Fibroblast of villous mesenchyme (primary cell): ENCODE measurements at regions not wholly inside any gene's neighbourhood (a gene's known extent, or its start where the extent isn't known, plus 50 kb on each side); places are given as distances from the start of the nearest gene placed in this dataset.

Experiments
- DNase-seq: peaks from one replicate; pipeline ENCODE4 v3.0.0-alpha.2; 2010; ENCODE audit warnings: low read depth
- H3K4me3 ChIP-seq: 2 replicates; pipeline ENCODE4 v1.5.1; 2011; ENCODE audit warnings: low read depth, mild to moderate bottlenecking, low read length
- TF ChIP-seq, protein P1 (sequence below): IDR thresholded peaks from 2 replicates; pipeline ENCODE4 v1.5.1; 2012; ENCODE audit warnings: low read depth, mild to moderate bottlenecking, low read length; ENCODE audit not compliant: insufficient read depth

DNA sequence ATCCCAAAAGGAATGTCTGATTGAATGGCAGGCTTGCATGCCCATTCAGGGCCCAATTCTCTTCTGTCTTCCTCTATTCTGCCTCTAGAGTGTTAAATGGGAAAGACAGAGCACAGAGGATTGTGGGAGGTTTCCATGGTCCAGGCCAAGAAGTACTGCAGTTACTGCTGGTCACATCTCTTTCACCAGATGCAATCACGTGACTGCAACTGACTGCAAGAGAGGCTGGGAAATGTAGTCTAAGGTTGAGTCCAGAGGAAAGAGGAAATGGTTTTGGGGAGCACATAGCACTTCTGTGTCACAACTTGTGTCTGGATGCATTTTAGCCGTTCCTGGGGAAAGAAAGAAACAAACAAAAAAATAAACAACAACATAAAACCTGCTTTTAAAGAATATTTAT, 336.4 kb upstream of the BTBD3 start:
- DNase-seq: peak; percentile 1
- no peak overlapping the region for H3K4me3 ChIP-seq
- TF ChIP-seq, protein P1, sequence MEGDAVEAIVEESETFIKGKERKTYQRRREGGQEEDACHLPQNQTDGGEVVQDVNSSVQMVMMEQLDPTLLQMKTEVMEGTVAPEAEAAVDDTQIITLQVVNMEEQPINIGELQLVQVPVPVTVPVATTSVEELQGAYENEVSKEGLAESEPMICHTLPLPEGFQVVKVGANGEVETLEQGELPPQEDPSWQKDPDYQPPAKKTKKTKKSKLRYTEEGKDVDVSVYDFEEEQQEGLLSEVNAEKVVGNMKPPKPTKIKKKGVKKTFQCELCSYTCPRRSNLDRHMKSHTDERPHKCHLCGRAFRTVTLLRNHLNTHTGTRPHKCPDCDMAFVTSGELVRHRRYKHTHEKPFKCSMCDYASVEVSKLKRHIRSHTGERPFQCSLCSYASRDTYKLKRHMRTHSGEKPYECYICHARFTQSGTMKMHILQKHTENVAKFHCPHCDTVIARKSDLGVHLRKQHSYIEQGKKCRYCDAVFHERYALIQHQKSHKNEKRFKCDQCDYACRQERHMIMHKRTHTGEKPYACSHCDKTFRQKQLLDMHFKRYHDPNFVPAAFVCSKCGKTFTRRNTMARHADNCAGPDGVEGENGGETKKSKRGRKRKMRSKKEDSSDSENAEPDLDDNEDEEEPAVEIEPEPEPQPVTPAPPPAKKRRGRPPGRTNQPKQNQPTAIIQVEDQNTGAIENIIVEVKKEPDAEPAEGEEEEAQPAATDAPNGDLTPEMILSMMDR: no peak

DNA sequence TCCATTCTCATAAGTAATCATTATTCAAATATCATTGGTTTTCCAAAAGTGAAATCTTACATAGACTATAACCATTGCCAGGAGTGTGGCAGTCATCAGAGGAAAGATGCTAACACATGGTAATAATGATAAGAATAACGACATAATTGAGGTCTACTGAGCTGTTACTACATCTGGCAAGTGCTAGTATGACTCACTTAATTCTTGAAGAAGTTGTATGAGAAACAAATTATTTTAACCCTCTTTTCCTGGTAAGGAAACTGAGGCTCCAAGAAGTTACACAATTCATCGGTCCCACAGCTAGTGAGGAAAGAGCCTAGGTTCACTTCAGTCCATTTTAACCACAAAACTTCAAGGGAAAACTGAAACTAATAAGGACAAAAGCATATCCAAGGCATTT, 335.6 kb upstream of the BTBD3 start:
- TF ChIP-seq, protein P1: no peak
- peak; percentile 0 for DNase-seq
- no peak overlapping the region for H3K4me3 ChIP-seq

DNA sequence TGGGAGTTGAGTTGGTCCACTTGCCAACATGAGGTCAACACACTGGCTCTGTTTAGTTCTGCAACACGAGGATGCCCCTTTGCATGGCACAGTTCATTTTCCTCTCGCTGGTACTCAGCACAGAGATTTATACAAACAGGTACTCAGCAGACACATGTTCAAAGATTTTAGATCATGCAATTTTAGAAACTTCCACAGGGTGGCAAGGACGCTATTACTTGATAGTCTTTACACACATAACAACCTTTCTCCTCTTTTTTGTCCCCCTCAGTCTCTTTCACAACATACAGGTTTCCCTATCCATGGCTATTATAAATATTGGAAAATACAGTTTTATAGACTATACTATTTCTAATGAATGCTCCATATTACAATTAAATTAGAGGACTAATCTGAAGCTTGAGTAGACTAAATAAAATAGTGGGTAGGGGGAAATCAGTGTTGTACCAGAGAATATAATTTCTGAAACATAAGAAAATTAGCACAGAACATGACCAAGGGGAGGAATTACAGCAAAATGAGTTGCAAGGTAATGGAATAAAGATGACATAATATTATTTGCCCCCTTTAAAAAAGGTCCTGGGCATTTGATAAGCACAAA, 331.8 kb upstream of the BTBD3 start:
- peak; percentile 10 for DNase-seq

DNA sequence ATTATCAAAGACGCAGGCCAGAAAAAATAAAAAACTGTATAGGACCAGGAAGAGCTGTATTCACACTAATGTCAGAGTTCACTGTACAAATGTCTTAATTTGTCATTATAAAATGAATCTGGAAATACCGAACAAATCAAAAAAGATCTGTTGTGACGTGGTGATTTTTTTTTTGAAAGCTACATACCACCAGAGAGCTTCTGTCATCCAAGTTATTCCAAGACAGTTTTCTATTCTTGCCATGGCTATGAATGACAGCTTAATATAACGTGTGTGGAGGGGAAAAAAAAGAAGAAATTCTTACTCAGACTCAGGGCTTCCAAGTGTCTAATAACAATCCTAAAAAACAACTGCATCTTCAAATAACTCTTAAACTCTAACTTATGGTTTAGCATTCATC, 328.8 kb upstream of the BTBD3 start:
- no peak for DNase-seq
- H3K4me3 ChIP-seq: no peak overlapping the region
- TF ChIP-seq, protein P1: no peak

More for the DNA sequence above, 331.8 kb upstream of the BTBD3 start:
- H3K4me3 ChIP-seq: no peak overlapping the region
- TF ChIP-seq, protein P1: peak; percentile 40

DNA sequence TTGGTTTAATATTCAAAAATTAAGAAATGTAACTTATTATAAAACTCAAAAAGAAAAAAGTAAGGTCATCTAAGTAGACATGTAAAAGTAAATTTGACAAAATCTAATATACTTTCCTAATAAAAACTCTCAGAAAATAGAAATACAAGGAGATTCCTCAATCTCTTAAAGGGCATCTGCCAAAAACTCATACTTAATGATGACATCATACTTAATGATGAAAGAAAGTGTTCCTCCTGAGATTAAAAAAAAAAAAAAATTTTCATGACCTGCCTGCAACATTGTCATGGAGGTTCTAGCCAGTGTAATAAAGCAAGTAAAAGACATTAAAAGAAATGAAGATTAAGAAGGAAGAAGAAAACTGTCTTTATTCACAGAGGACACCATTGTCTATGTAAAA, 325.7 kb upstream of the BTBD3 start:
- DNase-seq: no peak
- TF ChIP-seq, protein P1: no peak
- no peak overlapping the region for H3K4me3 ChIP-seq

DNA sequence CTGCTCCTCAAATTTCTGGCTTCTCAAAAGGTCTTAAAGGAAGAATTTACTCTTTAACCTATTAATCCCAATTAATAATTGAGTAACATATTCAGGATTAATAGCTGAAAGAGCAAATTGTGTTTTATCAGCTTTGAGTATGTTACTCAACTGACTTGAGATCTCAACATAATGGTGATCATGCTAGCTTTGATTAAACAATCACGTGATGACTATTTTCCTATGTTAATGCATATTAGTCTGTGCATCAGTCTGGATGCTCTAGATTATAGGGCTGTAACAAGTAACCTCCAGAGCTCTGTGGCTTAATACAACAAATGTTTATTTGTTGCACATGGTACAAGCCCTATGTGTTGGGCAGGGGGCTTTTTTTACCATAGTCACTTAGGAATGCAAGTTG, 313.4 kb upstream of the BTBD3 start:
- no peak for DNase-seq
- no peak overlapping the region for H3K4me3 ChIP-seq
- TF ChIP-seq, protein P1: no peak

DNA sequence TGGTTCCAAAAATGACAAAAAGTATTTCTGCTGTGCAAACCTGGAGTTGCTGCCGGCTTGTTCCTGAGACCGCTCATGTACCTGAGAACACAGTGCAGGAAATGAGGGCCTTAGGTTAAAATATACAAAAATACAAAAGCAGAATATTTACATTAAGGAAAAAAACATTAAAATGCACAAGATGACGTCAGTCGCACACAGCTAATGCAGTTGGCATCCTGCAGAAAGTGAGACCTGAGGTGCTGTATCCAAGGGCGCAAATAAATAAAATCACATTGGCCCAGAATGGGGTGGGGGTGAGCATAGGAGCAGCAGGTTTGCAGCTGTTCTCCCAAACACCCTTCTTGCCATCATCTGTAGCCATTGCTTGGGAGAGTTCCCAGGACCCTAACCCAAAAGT, 310.6 kb upstream of the BTBD3 start:
- TF ChIP-seq, protein P1: no peak
- DNase-seq: no peak
- H3K4me3 ChIP-seq: no peak overlapping the region
